ENCODE measurements at regions not wholly inside any gene's neighbourhood (a gene's known extent, or its start where the extent isn't known, plus 50 kb on each side); places are given as distances from the start of the nearest gene placed in this dataset.

DNA sequence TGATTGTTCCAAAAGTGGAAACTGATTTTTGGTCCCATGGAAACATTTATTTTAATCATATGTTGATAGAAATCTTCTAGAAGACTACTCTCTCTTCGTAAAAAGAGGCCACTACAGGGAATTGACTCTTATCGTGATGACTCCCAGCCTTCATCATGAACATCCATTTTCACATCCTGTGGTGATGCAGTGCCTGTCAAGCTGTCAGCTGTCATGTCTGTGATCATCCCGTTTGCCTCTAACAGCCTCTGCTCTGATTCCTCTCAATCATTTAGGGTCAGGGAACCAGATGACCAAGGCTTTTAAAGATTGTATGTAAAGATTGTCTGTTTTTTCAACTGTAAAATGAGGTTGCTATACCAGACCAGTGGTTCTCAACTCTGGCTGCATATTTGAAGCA, 419.0 kb upstream of the MGAT4C start:
- TF ChIP-seq, protein P1, sequence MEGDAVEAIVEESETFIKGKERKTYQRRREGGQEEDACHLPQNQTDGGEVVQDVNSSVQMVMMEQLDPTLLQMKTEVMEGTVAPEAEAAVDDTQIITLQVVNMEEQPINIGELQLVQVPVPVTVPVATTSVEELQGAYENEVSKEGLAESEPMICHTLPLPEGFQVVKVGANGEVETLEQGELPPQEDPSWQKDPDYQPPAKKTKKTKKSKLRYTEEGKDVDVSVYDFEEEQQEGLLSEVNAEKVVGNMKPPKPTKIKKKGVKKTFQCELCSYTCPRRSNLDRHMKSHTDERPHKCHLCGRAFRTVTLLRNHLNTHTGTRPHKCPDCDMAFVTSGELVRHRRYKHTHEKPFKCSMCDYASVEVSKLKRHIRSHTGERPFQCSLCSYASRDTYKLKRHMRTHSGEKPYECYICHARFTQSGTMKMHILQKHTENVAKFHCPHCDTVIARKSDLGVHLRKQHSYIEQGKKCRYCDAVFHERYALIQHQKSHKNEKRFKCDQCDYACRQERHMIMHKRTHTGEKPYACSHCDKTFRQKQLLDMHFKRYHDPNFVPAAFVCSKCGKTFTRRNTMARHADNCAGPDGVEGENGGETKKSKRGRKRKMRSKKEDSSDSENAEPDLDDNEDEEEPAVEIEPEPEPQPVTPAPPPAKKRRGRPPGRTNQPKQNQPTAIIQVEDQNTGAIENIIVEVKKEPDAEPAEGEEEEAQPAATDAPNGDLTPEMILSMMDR (IDR thresholded peaks at IDR 0.05; ENCODE audit: low read length) = no peak
- TF ChIP-seq EZH2 (IDR thresholded peaks at IDR 0.05; ENCODE audit: borderline replicate concordance, low read length) = no peak

All from OCI-LY1 (cell line).